ENCODE measurements at regions not wholly inside any gene's neighbourhood (a gene's known extent, or its start where the extent isn't known, plus 50 kb on each side); places are given as distances from the start of the nearest gene placed in this dataset.

- Histone ChIP-seq H3K9me3 (ENCODE audit: control insufficient read depth, insufficient read depth, low read length) (peaks cover 17% of the 10 kb centered on the region), H3K4me1 (ENCODE audit: control insufficient read depth, insufficient read depth, low read length) (no peaks in the 10 kb centered on the region), H3K27me3 (ENCODE audit: control insufficient read depth, insufficient read depth, low read length) (peaks cover 11% of the 10 kb centered on the region), H3K4me3 (ENCODE audit: low read length) (no peak overlapping the region), H3K27ac (ENCODE audit: low read length) (no peak overlapping the region), H3K36me3 (ENCODE audit: control insufficient read depth, insufficient read depth, low read length) (no peaks in the 10 kb centered on the region)
- Mint-ChIP-seq H3K27ac (no peak overlapping the region), H3K9me3 (peaks cover 2 to 5% of the 10 kb centered on the region in 2 donors), H3K27me3 (ENCODE audit: low read depth in 2 of 2) (peaks cover 0 to 13% of the 10 kb centered on the region in 2 donors), H3K4me1 (peaks cover 9 to 18% of the 10 kb centered on the region in 2 donors), H3K36me3 (no peaks in the 10 kb centered on the region), H3K4me3 (no peak overlapping the region)
- DNase-seq (no peak), ATAC-seq (no peak)
- intact Hi-C loops (cut with micrococcal nuclease): no loop called here
- WGBS (ENCODE audit: insufficient coverage): 89% methylated on average over 3 of the region's 3 CpGs
- TF ChIP-seq CTCF (IDR thresholded peaks at IDR 0.05): no peak
Observed at GRCh38 chr6:148208298-148208697, 134.3 kb upstream of the SASH1 start.

GRCh38 chr6:148211777-148212324 is 130.8 kb upstream of the SASH1 start:
- H3K27me3 Mint-ChIP-seq (ENCODE audit: low read depth in 2 of 2): peaks cover 0 to 13% of the 10 kb centered on the region in 2 donors
- H3K4me1 ChIP-seq (ENCODE audit: control insufficient read depth, insufficient read depth, low read length): no peaks in the 10 kb centered on the region
- no peak overlapping the region for H3K27ac ChIP-seq (ENCODE audit: low read length)
- no peak overlapping the region for H3K4me3 Mint-ChIP-seq
- H3K36me3 Mint-ChIP-seq: no peaks in the 10 kb centered on the region
- H3K9me3 Mint-ChIP-seq: peaks cover 0 to 1% of the 10 kb centered on the region in 2 donors
- DNase-seq (no peak), ATAC-seq (no peak)
- no peaks in the 10 kb centered on the region for H3K36me3 ChIP-seq (ENCODE audit: control insufficient read depth, insufficient read depth, low read length)
- no peak overlapping the region for H3K27ac Mint-ChIP-seq
- H3K9me3 ChIP-seq (ENCODE audit: control insufficient read depth, insufficient read depth, low read length): no peaks in the 10 kb centered on the region
- no peaks in the 10 kb centered on the region for H3K4me1 Mint-ChIP-seq
- WGBS (ENCODE audit: insufficient coverage): 87% methylated on average over 11 of the region's 11 CpGs
- H3K27me3 ChIP-seq (ENCODE audit: control insufficient read depth, insufficient read depth, low read length): peaks cover 10% of the 10 kb centered on the region
- H3K4me3 ChIP-seq (ENCODE audit: low read length): no peak overlapping the region
- no peak for TF ChIP-seq CTCF (IDR thresholded peaks at IDR 0.05)
- intact Hi-C loops (cut with micrococcal nuclease): no loop called here

- Histone ChIP-seq H3K4me3 (ENCODE audit: low read length) (no peak overlapping the region), H3K9me3 (ENCODE audit: control insufficient read depth, insufficient read depth, low read length) (no peaks in the 10 kb centered on the region), H3K27me3 (ENCODE audit: control insufficient read depth, insufficient read depth, low read length) (peaks cover 5% of the 10 kb centered on the region), H3K27ac (ENCODE audit: low read length) (no peak overlapping the region), H3K36me3 (ENCODE audit: control insufficient read depth, insufficient read depth, low read length) (no peaks in the 10 kb centered on the region), H3K4me1 (ENCODE audit: control insufficient read depth, insufficient read depth, low read length) (no peaks in the 10 kb centered on the region)
- intact Hi-C loops (cut with micrococcal nuclease): no loop called here
- no peaks in the 10 kb centered on the region for H3K36me3 Mint-ChIP-seq
- DNase-seq (no peak), ATAC-seq (no peak)
- H3K27ac Mint-ChIP-seq: no peak overlapping the region
- H3K4me1 Mint-ChIP-seq: no peaks in the 10 kb centered on the region
- peaks cover 0 to 13% of the 10 kb centered on the region in 2 donors for H3K27me3 Mint-ChIP-seq (ENCODE audit: low read depth in 2 of 2)
- H3K4me3 Mint-ChIP-seq: no peak overlapping the region
- 88% methylated on average over 1 of the region's 3 CpGs for WGBS (ENCODE audit: insufficient coverage)
- TF ChIP-seq CTCF (IDR thresholded peaks at IDR 0.05): no peak
- H3K9me3 Mint-ChIP-seq: no peaks in the 10 kb centered on the region
Observed at GRCh38 chr6:148212366-148212765, 130.3 kb upstream of the SASH1 start.

GRCh38 chr6:148213366-148213765 is 129.3 kb upstream of the SASH1 start:
- Histone ChIP-seq H3K36me3 (ENCODE audit: control insufficient read depth, insufficient read depth, low read length) (no peaks in the 10 kb centered on the region), H3K4me1 (ENCODE audit: control insufficient read depth, insufficient read depth, low read length) (no peaks in the 10 kb centered on the region), H3K27ac (ENCODE audit: low read length) (no peak overlapping the region), H3K9me3 (ENCODE audit: control insufficient read depth, insufficient read depth, low read length) (no peaks in the 10 kb centered on the region), H3K27me3 (ENCODE audit: control insufficient read depth, insufficient read depth, low read length) (peaks cover 1% of the 10 kb centered on the region), H3K4me3 (ENCODE audit: low read length) (no peak overlapping the region)
- Mint-ChIP-seq H3K27ac (no peak overlapping the region), H3K27me3 (ENCODE audit: low read depth in 2 of 2) (peaks cover 0 to 13% of the 10 kb centered on the region in 2 donors), H3K36me3 (no peaks in the 10 kb centered on the region), H3K9me3 (no peaks in the 10 kb centered on the region), H3K4me3 (no peak overlapping the region), H3K4me1 (no peaks in the 10 kb centered on the region)
- no peak for ATAC-seq
- no peak for DNase-seq
- TF ChIP-seq CTCF (IDR thresholded peaks at IDR 0.05): no peak
- 91% methylated on average over 2 of the region's 3 CpGs for WGBS (ENCODE audit: insufficient coverage)
- intact Hi-C loops (cut with micrococcal nuclease): no loop called here
